GM13976 (cell line): ENCODE measurements at regions not wholly inside any gene's neighbourhood (a gene's known extent, or its start where the extent isn't known, plus 50 kb on each side); places are given as distances from the start of the nearest gene placed in this dataset.

Source experiments
- DNase-seq: peaks from one replicate; pipeline ENCODE4 v3.0.0; 2012; ENCODE audit warnings: low spot score
- CTCF ChIP-seq: IDR thresholded peaks from 2 replicates; pipeline ENCODE4 v1.5.1; 2012; ENCODE audit warnings: borderline replicate concordance, mild to moderate bottlenecking; ENCODE audit not compliant: insufficient read depth; ENCODE audit errors: extremely low read depth, missing control alignments, control extremely low read depth
- in situ Hi-C: fragments of 300-500 bp; cut with MboI; formaldehyde crosslinking; loops from one replicate; pipeline ENCODE4 v1.12.0; 2022; ENCODE audit warnings: low sequenced_read_pairs, mixed read lengths, inconsistent platforms; ENCODE audit not compliant: unreplicated experiment

GRCh38 chr6:126873791-126874190, 244.7 kb upstream of the RSPO3 start:
- DNase-seq, result no peak
- in situ Hi-C loops, result no loop called here
- TF ChIP-seq CTCF, result no peak

GRCh38 chr6:126876446-126876845, 242.0 kb upstream of the RSPO3 start:
- no peak for DNase-seq
- in situ Hi-C loops, result no loop called here
- TF ChIP-seq CTCF, result no peak

GRCh38 chr6:126880964-126881363, 237.5 kb upstream of the RSPO3 start:
- TF ChIP-seq CTCF, result no peak
- in situ Hi-C loops, result no loop called here

GRCh38 chr6:126886106-126886505, 232.4 kb upstream of the RSPO3 start:
- in situ Hi-C loops, result no loop called here
- TF ChIP-seq CTCF, result no peak

More at GRCh38 chr6:126880964-126881363, 237.5 kb upstream of the RSPO3 start:
- no peak for DNase-seq

GRCh38 chr6:126888727-126889725, 229.4 kb upstream of the RSPO3 start:
- no peak for DNase-seq
- TF ChIP-seq CTCF, result no peak
- in situ Hi-C loops, result no loop called here

More at GRCh38 chr6:126886106-126886505, 232.4 kb upstream of the RSPO3 start:
- no peak for DNase-seq

- in situ Hi-C loops, result no loop called here
Observed at GRCh38 chr6:126890055-126890454, 228.4 kb upstream of the RSPO3 start.

More at GRCh38 chr6:126890055-126890454, 228.4 kb upstream of the RSPO3 start:
- no peak for TF ChIP-seq CTCF
- DNase-seq, result no peak
